ENCODE measurements at regions not wholly inside any gene's neighbourhood (a gene's known extent, or its start where the extent isn't known, plus 50 kb on each side); places are given as distances from the start of the nearest gene placed in this dataset.

DNA sequence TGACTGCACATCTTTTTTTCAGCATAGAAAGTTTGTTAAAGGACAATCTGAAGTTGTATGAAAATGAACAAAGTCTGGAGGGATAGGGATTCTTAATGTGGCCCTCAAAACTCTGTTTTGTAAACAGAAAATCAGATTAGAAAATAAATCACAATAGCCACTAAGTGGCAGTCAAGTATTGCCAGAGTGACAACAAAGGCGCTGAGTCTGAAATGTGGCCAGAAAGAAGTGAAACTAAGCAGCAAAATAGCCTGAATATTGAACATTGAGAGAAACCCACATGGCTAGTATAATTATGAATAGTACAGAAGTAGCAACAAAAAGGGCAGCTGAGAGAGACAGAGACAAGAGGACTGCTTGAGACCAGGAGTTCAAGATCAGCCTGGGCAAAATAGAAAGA lies 81.1 kb upstream of the CT45A1 start:
- Mint-ChIP-seq H3K4me1 (no peaks in the 10 kb centered on the region), H3K9me3 (no peaks in the 10 kb centered on the region), H3K27ac (no peak overlapping the region), H3K27me3 (peaks cover 4 to 37% of the 10 kb centered on the region in 2 donors), H3K36me3 (no peaks in the 10 kb centered on the region), H3K4me3 (no peak overlapping the region)
- DNase-seq (no peak), ATAC-seq (replicated peaks in 1 of 4) (no peak)
- ChIA-PET CTCF (no interaction called here), POLR2A (no interaction called here)
- WGBS (ENCODE audit: insufficient coverage), result no CpG with 5 or more reads among the region's 1 CpG
- no peaks in the 10 kb centered on the region for H3K4me1 ChIP-seq (ENCODE audit: control insufficient read depth in 1 of 2, extremely low read depth in 1 of 2, insufficient read depth in 2 of 2, low read length in 2 of 2)
- H3K27me3 ChIP-seq (replicated peaks in 1 of 2; ENCODE audit: control insufficient read depth in 2 of 2, extremely low read depth in 1 of 2, insufficient read depth in 2 of 2, low read length in 1 of 2), result no peaks in the 10 kb centered on the region
- no peaks in the 10 kb centered on the region for H3K9me3 ChIP-seq
- no peak overlapping the region for H3K4me3 ChIP-seq (ENCODE audit: control insufficient read depth in 1 of 2, extremely low read depth in 1 of 2, low read length in 1 of 2)
- no peaks in the 10 kb centered on the region for H3K36me3 ChIP-seq (ENCODE audit: control insufficient read depth in 2 of 2, extremely low read depth in 1 of 2, insufficient read depth in 1 of 2, low read length in 1 of 2)
- no peak overlapping the region for H3K27ac ChIP-seq (ENCODE audit: low read length)

DNA sequence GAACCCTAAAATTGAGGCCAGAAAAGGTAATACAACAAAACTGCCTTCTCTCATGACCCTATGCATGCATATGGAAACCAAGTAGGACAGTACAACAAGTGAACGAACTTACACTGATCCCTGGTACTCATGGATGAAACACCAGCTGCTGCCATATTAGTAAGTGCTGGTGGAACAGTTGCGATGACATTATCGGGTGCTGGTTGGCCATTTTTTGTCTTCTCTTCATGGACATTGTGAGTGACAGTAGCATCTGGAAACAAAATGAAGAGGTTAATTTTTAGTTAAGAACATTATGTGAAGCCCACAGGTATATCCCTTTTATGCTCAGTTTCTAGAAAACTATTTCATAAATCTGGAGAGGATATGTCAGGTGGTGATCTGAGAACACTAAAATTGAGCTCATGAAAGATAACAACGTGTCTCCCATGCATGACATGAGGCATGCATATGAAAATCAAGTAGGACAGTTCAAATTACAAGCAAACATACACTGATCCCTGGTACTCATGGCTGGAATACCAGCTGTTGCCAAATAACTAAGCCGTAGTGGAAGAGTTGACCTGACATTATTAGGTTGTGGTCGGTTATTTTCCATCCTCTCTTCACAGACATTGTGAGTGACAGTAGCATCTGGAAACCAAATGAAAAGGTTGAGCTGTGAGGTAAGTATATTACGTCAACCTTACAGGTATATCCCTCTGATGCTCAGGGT lies 74.2 kb upstream of the CT45A1 start:
- Mint-ChIP-seq H3K36me3 (no peaks in the 10 kb centered on the region), H3K27ac (no peak overlapping the region), H3K27me3 (peaks cover 6 to 63% of the 10 kb centered on the region in 2 donors), H3K4me1 (no peaks in the 10 kb centered on the region), H3K4me3 (no peak overlapping the region), H3K9me3 (no peaks in the 10 kb centered on the region)
- no peaks in the 10 kb centered on the region for H3K27me3 ChIP-seq (replicated peaks in 1 of 2; ENCODE audit: control insufficient read depth in 2 of 2, extremely low read depth in 1 of 2, insufficient read depth in 2 of 2, low read length in 1 of 2)
- H3K9me3 ChIP-seq, result no peaks in the 10 kb centered on the region
- ChIA-PET POLR2A (interaction anchor here in 1 of 2 donors (0.6 kb wide), 1 partner anchor 800 kb away, joined by 7 read pairs; no protein-coding TSS in a partner anchor), CTCF (no interaction called here)
- no peaks in the 10 kb centered on the region for H3K36me3 ChIP-seq (ENCODE audit: control insufficient read depth in 2 of 2, extremely low read depth in 1 of 2, insufficient read depth in 1 of 2, low read length in 1 of 2)
- no peak overlapping the region for H3K4me3 ChIP-seq (ENCODE audit: control insufficient read depth in 1 of 2, extremely low read depth in 1 of 2, low read length in 1 of 2)
- no peaks in the 10 kb centered on the region for H3K4me1 ChIP-seq (ENCODE audit: control insufficient read depth in 1 of 2, extremely low read depth in 1 of 2, insufficient read depth in 2 of 2, low read length in 2 of 2)
- 60% methylated on average over 1 of the region's 7 CpGs for WGBS (ENCODE audit: insufficient coverage)
- ATAC-seq (replicated peaks in 1 of 4), result no peak
- no peak overlapping the region for H3K27ac ChIP-seq (ENCODE audit: low read length)
- DNase-seq, result no peak

DNA sequence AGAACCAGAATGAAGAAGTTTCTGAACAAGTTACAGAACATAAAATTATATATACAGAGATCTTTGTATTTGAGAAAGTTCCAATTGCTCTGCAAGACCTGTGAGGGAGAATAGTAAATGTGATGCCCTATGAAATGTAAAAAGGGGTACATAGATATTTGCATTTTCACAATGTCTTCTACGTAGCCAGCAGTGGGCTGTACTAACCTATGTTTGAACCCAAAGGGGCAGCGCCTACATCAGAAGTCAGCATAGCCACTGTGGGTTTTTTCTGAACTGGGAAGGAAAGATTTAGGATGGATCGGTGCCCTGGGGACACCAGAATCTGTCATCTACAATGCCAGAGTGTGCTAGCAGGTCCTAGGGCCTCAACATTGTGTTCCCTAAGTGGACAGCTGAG lies 69.5 kb upstream of the CT45A1 start:
- Histone ChIP-seq H3K27ac (ENCODE audit: low read length) (no peak overlapping the region), H3K4me3 (ENCODE audit: control insufficient read depth in 1 of 2, extremely low read depth in 1 of 2, low read length in 1 of 2) (no peak overlapping the region), H3K27me3 (replicated peaks in 1 of 2; ENCODE audit: control insufficient read depth in 2 of 2, extremely low read depth in 1 of 2, insufficient read depth in 2 of 2, low read length in 1 of 2) (no peaks in the 10 kb centered on the region), H3K4me1 (ENCODE audit: control insufficient read depth in 1 of 2, extremely low read depth in 1 of 2, insufficient read depth in 2 of 2, low read length in 2 of 2) (no peaks in the 10 kb centered on the region), H3K9me3 (no peaks in the 10 kb centered on the region), H3K36me3 (ENCODE audit: control insufficient read depth in 2 of 2, extremely low read depth in 1 of 2, insufficient read depth in 1 of 2, low read length in 1 of 2) (no peaks in the 10 kb centered on the region)
- no peaks in the 10 kb centered on the region for H3K4me1 Mint-ChIP-seq
- CTCF ChIA-PET, result no interaction called here
- H3K27ac Mint-ChIP-seq, result no peak overlapping the region
- H3K27me3 Mint-ChIP-seq, result peaks cover 0 to 37% of the 10 kb centered on the region in 2 donors
- DNase-seq, result no peak
- H3K9me3 Mint-ChIP-seq, result no peaks in the 10 kb centered on the region
- H3K4me3 Mint-ChIP-seq, result no peak overlapping the region
- no CpG with 5 or more reads among the region's 3 CpGs for WGBS (ENCODE audit: insufficient coverage)
- ATAC-seq (replicated peaks in 1 of 4), result no peak
- POLR2A ChIA-PET, result no interaction called here
- no peaks in the 10 kb centered on the region for H3K36me3 Mint-ChIP-seq

DNA sequence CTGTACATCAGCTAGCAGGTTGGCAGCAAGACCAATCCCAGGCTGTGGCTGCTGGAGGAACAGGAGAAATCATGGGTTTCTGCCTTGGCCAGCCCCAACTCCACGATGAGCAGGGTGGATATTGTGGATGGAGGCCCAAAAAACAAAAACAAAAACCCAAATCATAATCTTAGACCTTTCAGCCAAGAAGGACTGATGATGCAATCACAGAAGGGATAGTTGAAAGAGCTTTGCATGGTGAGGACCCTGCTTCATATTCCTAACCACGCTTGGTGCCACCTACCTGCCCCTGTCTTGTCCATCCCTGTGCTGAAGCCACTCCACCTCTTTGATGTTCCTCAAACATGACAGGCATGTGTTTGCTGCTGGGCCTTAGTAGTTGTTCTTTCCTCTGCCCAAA lies 68.8 kb upstream of the CT45A1 start:
- Histone ChIP-seq H3K27me3 (replicated peaks in 1 of 2; ENCODE audit: control insufficient read depth in 2 of 2, extremely low read depth in 1 of 2, insufficient read depth in 2 of 2, low read length in 1 of 2) (no peaks in the 10 kb centered on the region), H3K36me3 (ENCODE audit: control insufficient read depth in 2 of 2, extremely low read depth in 1 of 2, insufficient read depth in 1 of 2, low read length in 1 of 2) (no peaks in the 10 kb centered on the region), H3K4me3 (ENCODE audit: control insufficient read depth in 1 of 2, extremely low read depth in 1 of 2, low read length in 1 of 2) (no peak overlapping the region), H3K9me3 (no peaks in the 10 kb centered on the region), H3K27ac (ENCODE audit: low read length) (no peak overlapping the region), H3K4me1 (ENCODE audit: control insufficient read depth in 1 of 2, extremely low read depth in 1 of 2, insufficient read depth in 2 of 2, low read length in 2 of 2) (no peaks in the 10 kb centered on the region)
- ChIA-PET POLR2A (no interaction called here), CTCF (no interaction called here)
- Mint-ChIP-seq H3K27ac (no peak overlapping the region), H3K36me3 (no peaks in the 10 kb centered on the region), H3K27me3 (peaks cover 0 to 31% of the 10 kb centered on the region in 2 donors), H3K9me3 (no peaks in the 10 kb centered on the region), H3K4me3 (no peak overlapping the region), H3K4me1 (no peaks in the 10 kb centered on the region)
- DNase-seq (no peak), ATAC-seq (replicated peaks in 1 of 4) (no peak)
- no CpG with 5 or more reads among the region's 2 CpGs for WGBS (ENCODE audit: insufficient coverage)

DNA sequence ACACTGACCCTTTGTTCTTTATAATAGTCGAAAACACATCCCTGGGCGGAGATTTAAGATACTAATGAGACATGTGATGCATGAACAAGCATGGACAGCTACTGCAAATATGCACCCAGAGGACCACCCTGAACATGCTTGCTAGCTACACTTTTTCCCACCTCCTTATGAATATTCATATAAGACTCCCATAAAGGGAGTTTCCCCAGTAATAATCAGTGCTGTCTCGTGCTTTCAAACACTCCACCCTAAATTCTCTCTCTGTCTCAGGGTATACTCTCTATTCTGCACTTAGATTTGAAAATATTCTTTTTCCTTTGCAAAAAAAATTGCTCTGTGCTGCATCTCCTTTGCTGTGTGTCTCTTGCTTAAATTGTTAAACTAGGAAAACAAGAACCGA lies 64.4 kb upstream of the CT45A1 start:
- no peaks in the 10 kb centered on the region for H3K9me3 Mint-ChIP-seq
- Histone ChIP-seq H3K4me1 (ENCODE audit: control insufficient read depth in 1 of 2, extremely low read depth in 1 of 2, insufficient read depth in 2 of 2, low read length in 2 of 2) (no peaks in the 10 kb centered on the region), H3K9me3 (no peaks in the 10 kb centered on the region), H3K4me3 (ENCODE audit: control insufficient read depth in 1 of 2, extremely low read depth in 1 of 2, low read length in 1 of 2) (no peak overlapping the region), H3K27me3 (replicated peaks in 1 of 2; ENCODE audit: control insufficient read depth in 2 of 2, extremely low read depth in 1 of 2, insufficient read depth in 2 of 2, low read length in 1 of 2) (no peaks in the 10 kb centered on the region), H3K27ac (ENCODE audit: low read length) (no peak overlapping the region), H3K36me3 (ENCODE audit: control insufficient read depth in 2 of 2, extremely low read depth in 1 of 2, insufficient read depth in 1 of 2, low read length in 1 of 2) (no peaks in the 10 kb centered on the region)
- no peak for DNase-seq
- no peaks in the 10 kb centered on the region for H3K4me1 Mint-ChIP-seq
- H3K36me3 Mint-ChIP-seq, result no peaks in the 10 kb centered on the region
- H3K27me3 Mint-ChIP-seq, result peaks cover 0 to 18% of the 10 kb centered on the region in 2 donors
- ChIA-PET POLR2A (no interaction called here), CTCF (interaction anchor here in 1 of 2 donors (0.6 kb wide), 1 partner anchor 143 kb away, joined by 4 read pairs; no protein-coding TSS in a partner anchor)
- WGBS (ENCODE audit: insufficient coverage), result no CpG with 5 or more reads among the region's 4 CpGs
- no peak overlapping the region for H3K27ac Mint-ChIP-seq
- no peak for ATAC-seq (replicated peaks in 1 of 4)
- no peak overlapping the region for H3K4me3 Mint-ChIP-seq

DNA sequence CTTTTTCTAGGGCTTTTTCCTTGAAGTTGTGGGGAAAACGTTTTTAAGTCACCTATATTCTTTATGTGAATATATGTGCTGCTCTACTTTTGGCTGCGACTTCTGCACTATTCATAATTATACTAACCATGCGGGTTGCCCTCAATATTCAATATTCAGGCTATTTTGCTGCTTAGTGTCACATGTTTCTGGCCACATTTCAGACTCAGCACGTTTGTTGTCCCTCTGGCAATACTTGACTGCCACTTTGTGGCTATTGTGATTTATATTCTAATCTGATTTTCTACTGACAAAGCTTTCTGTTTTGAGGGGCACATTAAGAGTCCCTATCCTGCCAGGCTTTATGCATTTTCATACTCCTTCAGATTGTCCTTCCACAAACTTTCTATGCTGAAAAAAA lies 63.9 kb upstream of the CT45A1 start:
- ChIA-PET POLR2A (no interaction called here), CTCF (no interaction called here)
- ATAC-seq (replicated peaks in 1 of 4) (no peak), DNase-seq (no peak)
- H3K27me3 Mint-ChIP-seq, result peaks cover 0 to 18% of the 10 kb centered on the region in 2 donors
- no peak overlapping the region for H3K4me3 Mint-ChIP-seq
- H3K36me3 Mint-ChIP-seq, result no peaks in the 10 kb centered on the region
- Histone ChIP-seq H3K9me3 (no peaks in the 10 kb centered on the region), H3K36me3 (ENCODE audit: control insufficient read depth in 2 of 2, extremely low read depth in 1 of 2, insufficient read depth in 1 of 2, low read length in 1 of 2) (no peaks in the 10 kb centered on the region), H3K4me1 (ENCODE audit: control insufficient read depth in 1 of 2, extremely low read depth in 1 of 2, insufficient read depth in 2 of 2, low read length in 2 of 2) (no peaks in the 10 kb centered on the region), H3K4me3 (ENCODE audit: control insufficient read depth in 1 of 2, extremely low read depth in 1 of 2, low read length in 1 of 2) (no peak overlapping the region), H3K27me3 (replicated peaks in 1 of 2; ENCODE audit: control insufficient read depth in 2 of 2, extremely low read depth in 1 of 2, insufficient read depth in 2 of 2, low read length in 1 of 2) (no peaks in the 10 kb centered on the region), H3K27ac (ENCODE audit: low read length) (no peak overlapping the region)
- no peak overlapping the region for H3K27ac Mint-ChIP-seq
- H3K4me1 Mint-ChIP-seq, result no peaks in the 10 kb centered on the region
- H3K9me3 Mint-ChIP-seq, result no peaks in the 10 kb centered on the region
- no CpG with 5 or more reads among the region's 4 CpGs for WGBS (ENCODE audit: insufficient coverage)
